Trophoblast cell (in vitro differentiated cells and primary cell): ENCODE measurements at regions not wholly inside any gene's neighbourhood (a gene's known extent, or its start where the extent isn't known, plus 50 kb on each side); places are given as distances from the start of the nearest gene placed in this dataset.

ENCODE experiments used
- DNase-seq, 2 donors: peaks; one replicate each; pipeline ENCODE4 v3.0.0-alpha.2; 2016
- H2AFZ ChIP-seq: 2 replicates; pipeline ENCODE4 v1.6.1; 2013; ENCODE audit warnings: low read length, moderate library complexity, mild to moderate bottlenecking; ENCODE audit not compliant: insufficient read depth, poor library complexity
- H2AK5ac ChIP-seq: 2 replicates; pipeline ENCODE4 v1.6.1; 2013; ENCODE audit warnings: mild to moderate bottlenecking, low read length
- H2BK120ac ChIP-seq: 2 replicates; pipeline ENCODE4 v1.6.1; 2013; ENCODE audit warnings: low read length, mild to moderate bottlenecking, moderate library complexity; ENCODE audit not compliant: insufficient read depth, poor library complexity
- H2BK12ac ChIP-seq: 2 replicates; pipeline ENCODE4 v1.6.1; 2013; ENCODE audit warnings: mild to moderate bottlenecking, low read length, moderate library complexity
- H2BK5ac ChIP-seq: 2 replicates; pipeline ENCODE4 v1.6.1; 2013; ENCODE audit warnings: low read length, low read depth, moderate library complexity, mild to moderate bottlenecking; ENCODE audit not compliant: poor library complexity
- H3K14ac ChIP-seq: 2 replicates; pipeline ENCODE4 v1.6.1; 2013; ENCODE audit warnings: mild to moderate bottlenecking, low read length
- H3K18ac ChIP-seq: 2 replicates; pipeline ENCODE4 v1.6.1; 2013; ENCODE audit warnings: mild to moderate bottlenecking, low read length
- H3K23ac ChIP-seq: 2 replicates; pipeline ENCODE4 v1.6.1; 2013; ENCODE audit warnings: low read length
- H3K27ac ChIP-seq: 2 replicates; pipeline ENCODE4 v1.5.1; 2013; ENCODE audit warnings: low read depth, mild to moderate bottlenecking, inconsistent platforms, low read length, moderate library complexity
- H3K27me3 ChIP-seq: 2 replicates; pipeline ENCODE4 v1.6.1; 2013; ENCODE audit warnings: inconsistent platforms, mild to moderate bottlenecking, low read length, moderate library complexity; ENCODE audit not compliant: insufficient read depth
- H3K36me3 ChIP-seq, 2 experiments: 1 replicate in 1 of 2; 2 replicates in 1 of 2; pipeline ENCODE4 v1.6.1; 2013; ENCODE audit warnings: low read length in 2 of 2, mild to moderate bottlenecking in 2 of 2, moderate library complexity in 1 of 2; ENCODE audit not compliant: insufficient read depth in 2 of 2, control insufficient read depth in 1 of 2
- H3K4ac ChIP-seq: 2 replicates; pipeline ENCODE4 v1.6.1; 2013; ENCODE audit warnings: low read depth, mild to moderate bottlenecking, low read length, moderate library complexity
- H3K4me1 ChIP-seq, 2 experiments: 1 replicate in 1 of 2; 2 replicates in 1 of 2; pipeline ENCODE4 v1.6.1; 2013; ENCODE audit warnings: low read length in 2 of 2, mild to moderate bottlenecking in 2 of 2, moderate library complexity in 1 of 2; ENCODE audit not compliant: insufficient read depth in 2 of 2, control insufficient read depth in 1 of 2
- H3K4me2 ChIP-seq: 2 replicates; pipeline ENCODE4 v1.6.1; 2013; ENCODE audit warnings: inconsistent platforms, mild to moderate bottlenecking, low read length, moderate library complexity
- H3K4me3 ChIP-seq: 2 replicates; pipeline ENCODE4 v1.5.1; 2013; ENCODE audit warnings: mild to moderate bottlenecking, low read depth, low read length, inconsistent platforms
- H3K79me1 ChIP-seq: one replicate; pipeline ENCODE4 v1.6.1; 2013; ENCODE audit warnings: low read length
- H3K79me2 ChIP-seq: 2 replicates; pipeline ENCODE4 v1.6.1; 2013; ENCODE audit warnings: low read length, mild to moderate bottlenecking; ENCODE audit not compliant: control insufficient read depth, insufficient read depth, poor library complexity
- H3K9ac ChIP-seq: 2 replicates; pipeline ENCODE4 v1.6.1; 2013; ENCODE audit warnings: mild to moderate bottlenecking, low read length
- H3K9me3 ChIP-seq: 2 replicates; pipeline ENCODE4 v1.6.1; 2013; ENCODE audit warnings: low read depth, mild to moderate bottlenecking, control low read depth, inconsistent platforms, low read length; ENCODE audit not compliant: insufficient read depth
- H4K12ac ChIP-seq: 2 replicates; pipeline ENCODE4 v1.6.1; 2013; ENCODE audit warnings: low read depth, mild to moderate bottlenecking, low read length, moderate library complexity
- H4K8ac ChIP-seq: 2 replicates; pipeline ENCODE4 v1.6.1; 2013; ENCODE audit warnings: low read depth, mild to moderate bottlenecking, low read length, moderate library complexity
- H4K91ac ChIP-seq: one replicate; pipeline ENCODE4 v1.6.1; 2013; ENCODE audit warnings: low read depth, mild to moderate bottlenecking, low read length, moderate library complexity
- WGBS: extraction: QIAGEN DNeasy Blood & Tissue Kit; methylation state at CpG from one replicate; pipeline ENCODE4 v1.1.7; 2013; ENCODE audit warnings: missing lambda C conversion rate; ENCODE audit not compliant: insufficient read length, insufficient coverage; ENCODE audit errors: extremely low coverage; 5-methylcytosine and 5-hydroxymethylcytosine counted together

DNA sequence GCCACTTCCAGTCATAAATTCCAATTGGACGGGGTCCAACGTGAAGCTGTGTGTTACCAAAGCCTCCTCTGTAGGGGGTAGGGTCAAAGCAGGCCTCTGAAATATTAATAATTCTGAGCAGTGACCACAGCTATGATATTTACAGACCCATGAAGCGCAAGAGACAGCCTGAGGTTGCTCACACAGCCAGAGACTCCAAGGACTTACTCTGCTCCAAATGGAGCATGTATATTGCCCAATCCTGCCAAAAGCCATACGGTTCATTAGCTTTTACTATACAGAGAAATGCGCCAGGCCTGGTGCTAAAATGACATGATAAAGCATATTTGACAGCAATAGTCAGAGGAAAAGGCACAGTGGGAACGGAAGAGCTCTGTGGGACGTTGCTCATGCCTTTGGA lies 151.3 kb downstream of the PAH start:
- no peaks in the 10 kb centered on the region for H3K4me1 ChIP-seq
- H3K14ac ChIP-seq, result no peak overlapping the region
- DNase-seq, result no peak
- H3K27ac ChIP-seq, result no peak overlapping the region
- no peaks in the 10 kb centered on the region for H3K27me3 ChIP-seq
- H3K4me2 ChIP-seq, result no peak overlapping the region
- no peak overlapping the region for H3K9ac ChIP-seq
- H2AK5ac ChIP-seq, result no peak overlapping the region
- H3K18ac ChIP-seq, result no peak overlapping the region
- no peak overlapping the region for H2BK120ac ChIP-seq
- no peak overlapping the region for H3K4ac ChIP-seq
- no peak overlapping the region for H4K8ac ChIP-seq
- no peaks in the 10 kb centered on the region for H3K79me2 ChIP-seq
- H2BK5ac ChIP-seq, result no peak overlapping the region
- no peak overlapping the region for H4K91ac ChIP-seq
- no peaks in the 10 kb centered on the region for H3K36me3 ChIP-seq
- no peak overlapping the region for H3K23ac ChIP-seq
- H2BK12ac ChIP-seq, result no peak overlapping the region
- H2AFZ ChIP-seq, result no peak overlapping the region
- H3K79me1 ChIP-seq, result no peaks in the 10 kb centered on the region
- no peak overlapping the region for H3K4me3 ChIP-seq
- no peak overlapping the region for H4K12ac ChIP-seq
- H3K9me3 ChIP-seq, result no peaks in the 10 kb centered on the region
- no CpG with 5 or more reads among the region's 7 CpGs for WGBS

- no peak overlapping the region for H2BK120ac ChIP-seq
These were observed 153.6 kb downstream of the PAH start for GRCh38 chr12:102763471-102763870.

GRCh38 chr12:102763061-102763460 lies 154.0 kb downstream of the PAH start:
- H3K14ac ChIP-seq, result no peak overlapping the region
- H3K4me3 ChIP-seq, result no peak overlapping the region
- H3K4ac ChIP-seq, result no peak overlapping the region
- H3K4me2 ChIP-seq, result no peak overlapping the region
- no peak overlapping the region for H4K12ac ChIP-seq
- H3K23ac ChIP-seq, result no peak overlapping the region
- no peak overlapping the region for H2AK5ac ChIP-seq
- no peaks in the 10 kb centered on the region for H3K79me2 ChIP-seq
- H3K27me3 ChIP-seq, result no peaks in the 10 kb centered on the region
- no peak for DNase-seq
- no peak overlapping the region for H2BK5ac ChIP-seq
- H3K79me1 ChIP-seq, result no peaks in the 10 kb centered on the region
- H4K8ac ChIP-seq, result no peak overlapping the region
- no peak overlapping the region for H2AFZ ChIP-seq
- H4K91ac ChIP-seq, result no peak overlapping the region
- H3K27ac ChIP-seq, result no peak overlapping the region
- no peak overlapping the region for H3K9ac ChIP-seq
- no peak overlapping the region for H3K18ac ChIP-seq
- H3K9me3 ChIP-seq, result no peaks in the 10 kb centered on the region
- H2BK12ac ChIP-seq, result no peak overlapping the region
- H3K4me1 ChIP-seq, result no peaks in the 10 kb centered on the region
- no CpG with 5 or more reads among the region's 4 CpGs for WGBS
- no peak overlapping the region for H2BK120ac ChIP-seq
- no peaks in the 10 kb centered on the region for H3K36me3 ChIP-seq

More at GRCh38 chr12:102763471-102763870, 153.6 kb downstream of the PAH start:
- H2AK5ac ChIP-seq, result no peak overlapping the region
- no peak overlapping the region for H3K27ac ChIP-seq
- no peak overlapping the region for H4K8ac ChIP-seq
- DNase-seq, result no peak
- no peak overlapping the region for H3K14ac ChIP-seq
- no peak overlapping the region for H3K18ac ChIP-seq
- no peak overlapping the region for H3K4me2 ChIP-seq
- no peak overlapping the region for H3K9ac ChIP-seq
- H2AFZ ChIP-seq, result no peak overlapping the region
- H3K79me2 ChIP-seq, result no peaks in the 10 kb centered on the region
- no peaks in the 10 kb centered on the region for H3K4me1 ChIP-seq
- no peak overlapping the region for H2BK5ac ChIP-seq
- H4K12ac ChIP-seq, result no peak overlapping the region
- no CpG with 5 or more reads among the region's 1 CpG for WGBS
- no peaks in the 10 kb centered on the region for H3K27me3 ChIP-seq
- H3K36me3 ChIP-seq, result no peaks in the 10 kb centered on the region
- H4K91ac ChIP-seq, result no peak overlapping the region
- H3K23ac ChIP-seq, result no peak overlapping the region
- no peak overlapping the region for H3K4ac ChIP-seq
- H3K4me3 ChIP-seq, result no peak overlapping the region
- no peak overlapping the region for H2BK12ac ChIP-seq
- H3K79me1 ChIP-seq, result no peaks in the 10 kb centered on the region
- H3K9me3 ChIP-seq, result no peaks in the 10 kb centered on the region

DNA sequence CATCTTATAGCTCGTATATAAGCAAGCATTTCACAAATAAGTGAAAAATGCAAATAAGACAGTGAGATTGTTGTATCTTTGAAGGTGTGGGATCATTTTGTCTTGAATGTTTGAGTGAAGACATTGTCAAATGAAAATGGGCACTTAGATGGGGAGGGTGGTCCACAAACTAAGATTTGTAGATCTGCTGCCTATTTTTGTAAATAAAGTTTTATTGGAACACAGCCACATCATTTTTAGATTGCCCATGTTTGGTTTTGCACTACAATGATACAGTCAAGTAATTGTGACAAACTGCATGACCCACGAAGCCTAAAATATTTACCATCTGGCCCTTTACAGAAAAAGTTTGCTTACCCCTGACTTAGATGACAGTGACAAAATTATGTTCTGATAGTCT lies 156.7 kb downstream of the PAH start:
- Histone ChIP-seq H3K4me2 (no peak overlapping the region), H3K23ac (no peak overlapping the region), H3K4me3 (no peak overlapping the region), H3K9me3 (no peaks in the 10 kb centered on the region), H3K18ac (no peak overlapping the region), H4K91ac (no peak overlapping the region), H3K27ac (no peak overlapping the region), H3K36me3 (no peaks in the 10 kb centered on the region), H2AFZ (no peak overlapping the region), H2AK5ac (no peak overlapping the region), H4K8ac (no peak overlapping the region), H2BK12ac (no peak overlapping the region), H3K79me1 (no peaks in the 10 kb centered on the region), H3K4me1 (no peaks in the 10 kb centered on the region), H3K79me2 (no peaks in the 10 kb centered on the region), H3K27me3 (no peaks in the 10 kb centered on the region), H2BK5ac (no peak overlapping the region), H2BK120ac (no peak overlapping the region), H3K4ac (no peak overlapping the region), H3K14ac (no peak overlapping the region), H3K9ac (no peak overlapping the region), H4K12ac (no peak overlapping the region)
- WGBS, result no CpG with 5 or more reads among the region's 2 CpGs
- no peak for DNase-seq
